Activated CD8-positive, alpha-beta T cell treated with anti-CD3 and anti-CD28 coated beads for 36 hours (primary cell): ENCODE measurements at regions not wholly inside any gene's neighbourhood (a gene's known extent, or its start where the extent isn't known, plus 50 kb on each side); places are given as distances from the start of the nearest gene placed in this dataset.

Source experiments
- ATAC-seq: fragments of 200-7000 bp; cut with Tn5 transposase; one replicate; pipeline ENCODE4 v1.10.0; 2021; ENCODE audit warnings: mild to moderate bottlenecking, moderate library complexity
- CTCF ChIA-PET: fragments of 350-600 bp; sonication (Branson Sonifier 250); formaldehyde crosslinking; loops from one replicate; lab custom pipeline; 2021; ENCODE audit warnings: antibody characterized with exemption; lab: Charles Lee
- POLR2A ChIA-PET: fragments of 350-600 bp; sonication (Branson Sonifier 250); formaldehyde crosslinking; loops from one replicate; lab custom pipeline; 2021; ENCODE audit warnings: antibody characterized with exemption; lab: Charles Lee
- DNase-seq: peaks from one replicate; pipeline ENCODE4 v3.0.0-alpha.2; 2020
- H3K27ac Mint-ChIP-seq: one replicate; pipeline ENCODE4 v1.8.0; 2021; ENCODE audit warnings: mild to moderate bottlenecking, mixed read lengths
- H3K27me3 Mint-ChIP-seq: one replicate; pipeline ENCODE4 v1.8.0; 2021; ENCODE audit warnings: mixed read lengths
- H3K36me3 Mint-ChIP-seq: one replicate; pipeline ENCODE4 v1.8.0; 2021; ENCODE audit warnings: low read depth, mixed read lengths
- H3K4me1 Mint-ChIP-seq: one replicate; pipeline ENCODE4 v1.8.0; 2021; ENCODE audit warnings: low read depth, mixed read lengths
- H3K4me3 Mint-ChIP-seq: one replicate; pipeline ENCODE4 v1.8.0; 2021; ENCODE audit warnings: mild to moderate bottlenecking, moderate library complexity, mixed read lengths
- H3K9me3 Mint-ChIP-seq: one replicate; pipeline ENCODE4 v1.8.0; 2021; ENCODE audit warnings: mixed read lengths
- intact Hi-C: fragments of 100-400 bp; cut with micrococcal nuclease; formaldehyde crosslinking; loops from one replicate; pipeline ENCODE4 v1.10.0; 2022
- TF ChIP-seq, protein P1 (sequence below): fragments of 200-600 bp; IDR thresholded peaks from one replicate; pipeline ENCODE4 v1.8.0; 2022; ENCODE audit warnings: antibody characterized with exemption, mild to moderate bottlenecking

DNA sequence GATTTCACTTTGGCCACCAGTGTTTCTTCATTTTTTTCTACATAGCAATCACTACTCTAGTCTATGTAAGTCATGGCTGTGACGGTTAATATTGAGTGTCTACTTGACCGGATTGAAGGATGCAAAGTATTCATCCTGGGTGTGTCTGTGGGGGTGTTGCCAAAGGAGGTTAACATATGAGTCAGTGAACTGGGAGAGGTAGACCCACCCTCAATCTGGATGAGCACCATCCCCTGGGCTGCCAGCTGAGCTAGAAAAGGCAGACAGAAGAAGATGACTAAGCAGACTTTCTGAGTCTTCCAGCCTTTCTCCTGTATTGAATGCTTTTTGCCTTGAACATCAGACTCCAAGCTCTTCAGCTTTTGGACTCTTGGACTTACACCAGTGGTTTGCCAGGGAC is 265.0 kb upstream of the SLC8A1 start:
- no peak for DNase-seq
- Mint-ChIP-seq H3K27ac (no peak overlapping the region), H3K36me3 (no peaks in the 10 kb centered on the region), H3K4me1 (no peaks in the 10 kb centered on the region), H3K27me3 (no peaks in the 10 kb centered on the region), H3K9me3 (no peaks in the 10 kb centered on the region), H3K4me3 (no peak overlapping the region)
- CTCF ChIA-PET = no interaction called here
- POLR2A ChIA-PET = no interaction called here
- intact Hi-C loops = no loop called here
- ATAC-seq = no peak
- TF ChIP-seq, protein P1, sequence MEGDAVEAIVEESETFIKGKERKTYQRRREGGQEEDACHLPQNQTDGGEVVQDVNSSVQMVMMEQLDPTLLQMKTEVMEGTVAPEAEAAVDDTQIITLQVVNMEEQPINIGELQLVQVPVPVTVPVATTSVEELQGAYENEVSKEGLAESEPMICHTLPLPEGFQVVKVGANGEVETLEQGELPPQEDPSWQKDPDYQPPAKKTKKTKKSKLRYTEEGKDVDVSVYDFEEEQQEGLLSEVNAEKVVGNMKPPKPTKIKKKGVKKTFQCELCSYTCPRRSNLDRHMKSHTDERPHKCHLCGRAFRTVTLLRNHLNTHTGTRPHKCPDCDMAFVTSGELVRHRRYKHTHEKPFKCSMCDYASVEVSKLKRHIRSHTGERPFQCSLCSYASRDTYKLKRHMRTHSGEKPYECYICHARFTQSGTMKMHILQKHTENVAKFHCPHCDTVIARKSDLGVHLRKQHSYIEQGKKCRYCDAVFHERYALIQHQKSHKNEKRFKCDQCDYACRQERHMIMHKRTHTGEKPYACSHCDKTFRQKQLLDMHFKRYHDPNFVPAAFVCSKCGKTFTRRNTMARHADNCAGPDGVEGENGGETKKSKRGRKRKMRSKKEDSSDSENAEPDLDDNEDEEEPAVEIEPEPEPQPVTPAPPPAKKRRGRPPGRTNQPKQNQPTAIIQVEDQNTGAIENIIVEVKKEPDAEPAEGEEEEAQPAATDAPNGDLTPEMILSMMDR = no peak

DNA sequence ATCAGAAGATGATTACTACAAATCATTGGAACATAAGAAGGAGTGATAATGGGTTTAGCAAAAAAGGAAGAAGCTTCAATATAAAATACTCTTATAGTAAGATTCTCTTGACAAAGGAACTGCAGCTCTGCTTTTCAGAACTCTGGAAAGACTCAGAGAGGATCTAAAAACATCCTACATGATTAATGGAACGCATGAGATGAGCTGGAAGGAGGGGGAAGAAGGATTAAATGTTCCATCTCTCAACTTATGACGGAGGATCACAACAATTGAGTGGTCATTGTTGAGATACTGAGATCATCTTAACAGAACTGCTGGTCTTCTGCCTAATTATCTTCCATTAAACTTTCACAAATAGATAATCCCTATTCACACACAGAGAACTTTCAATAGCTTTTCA is 267.5 kb upstream of the SLC8A1 start:
- Mint-ChIP-seq H3K27me3 (no peaks in the 10 kb centered on the region), H3K36me3 (no peaks in the 10 kb centered on the region), H3K4me3 (no peak overlapping the region), H3K4me1 (no peaks in the 10 kb centered on the region), H3K9me3 (no peaks in the 10 kb centered on the region), H3K27ac (no peak overlapping the region)
- intact Hi-C loops = no loop called here
- ChIA-PET POLR2A (no interaction called here), CTCF (no interaction called here)
- DNase-seq (no peak), ATAC-seq (no peak)
- TF ChIP-seq, protein P1 = no peak

DNA sequence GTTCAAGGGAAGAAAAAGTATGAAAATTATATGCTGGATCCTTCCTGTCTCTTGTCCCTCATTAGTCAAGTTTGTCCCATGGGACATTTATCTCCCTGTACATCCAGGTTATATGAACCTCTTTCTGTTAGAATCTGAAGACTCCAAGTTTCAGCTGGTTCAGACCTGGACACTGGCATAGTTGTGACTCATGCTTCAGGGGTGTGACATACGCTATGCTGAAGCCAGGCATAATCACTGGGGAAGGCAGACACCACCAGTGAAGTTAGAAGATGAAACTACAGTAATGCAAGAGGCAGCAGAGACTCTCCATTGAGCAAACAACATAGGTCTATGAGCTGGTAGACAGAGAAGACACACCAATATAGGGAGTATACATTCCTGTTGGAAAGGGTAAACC is 269.7 kb upstream of the SLC8A1 start:
- H3K36me3 Mint-ChIP-seq = no peaks in the 10 kb centered on the region
- TF ChIP-seq, protein P1 = no peak
- no peaks in the 10 kb centered on the region for H3K9me3 Mint-ChIP-seq
- ChIA-PET POLR2A (no interaction called here), CTCF (no interaction called here)
- no peaks in the 10 kb centered on the region for H3K4me1 Mint-ChIP-seq
- no peak overlapping the region for H3K4me3 Mint-ChIP-seq
- intact Hi-C loops = no loop called here
- no peaks in the 10 kb centered on the region for H3K27me3 Mint-ChIP-seq
- H3K27ac Mint-ChIP-seq = no peak overlapping the region
- DNase-seq (no peak), ATAC-seq (no peak)

DNA sequence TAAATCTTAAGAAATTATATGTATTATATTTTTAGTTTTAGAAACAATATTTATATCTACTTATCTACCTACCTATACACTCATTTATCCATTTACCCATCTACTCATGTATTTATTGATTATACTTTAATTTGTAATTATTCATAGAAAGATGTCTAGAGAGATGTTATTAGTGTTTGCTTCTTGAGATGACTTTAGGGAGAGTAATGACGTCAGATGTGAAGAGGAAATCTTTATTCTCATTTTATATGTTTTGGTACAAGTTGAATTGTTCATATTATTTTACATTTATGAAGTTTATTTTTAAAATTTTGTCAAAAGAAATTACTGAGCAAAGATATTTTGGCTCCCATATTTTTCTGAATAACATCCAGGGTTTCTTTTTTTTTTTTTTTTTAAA is 271.3 kb upstream of the SLC8A1 start:
- H3K4me1 Mint-ChIP-seq = no peaks in the 10 kb centered on the region
- TF ChIP-seq, protein P1 = no peak
- CTCF ChIA-PET = no interaction called here
- no peak overlapping the region for H3K4me3 Mint-ChIP-seq
- no peak for ATAC-seq
- DNase-seq = no peak
- peaks cover 2% of the 10 kb centered on the region for H3K9me3 Mint-ChIP-seq
- H3K36me3 Mint-ChIP-seq = no peaks in the 10 kb centered on the region
- POLR2A ChIA-PET = no interaction called here
- intact Hi-C loops = no loop called here
- H3K27ac Mint-ChIP-seq = no peak overlapping the region
- no peaks in the 10 kb centered on the region for H3K27me3 Mint-ChIP-seq

DNA sequence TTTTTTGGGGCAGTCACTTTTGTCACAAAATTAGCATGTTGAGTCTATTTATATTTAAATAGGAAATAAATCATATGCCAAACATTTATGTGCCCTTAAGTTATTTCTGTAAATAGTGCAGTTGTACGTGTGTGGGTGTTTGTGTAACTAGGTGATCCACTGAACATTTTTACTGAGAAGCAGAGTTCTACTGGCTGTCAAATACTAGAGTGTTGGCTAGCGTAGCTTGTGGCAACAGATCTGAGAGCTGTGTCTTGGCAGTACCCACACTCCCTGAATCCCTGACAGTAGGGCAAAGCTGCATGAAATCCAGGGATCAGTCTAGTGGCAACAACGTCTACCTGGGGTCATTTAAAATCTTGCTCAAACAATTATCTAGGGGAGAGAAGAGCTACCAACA is 273.1 kb upstream of the SLC8A1 start:
- Mint-ChIP-seq H3K27me3 (no peaks in the 10 kb centered on the region), H3K4me1 (no peaks in the 10 kb centered on the region), H3K9me3 (peaks cover 2% of the 10 kb centered on the region), H3K4me3 (no peak overlapping the region), H3K36me3 (no peaks in the 10 kb centered on the region), H3K27ac (no peak overlapping the region)
- intact Hi-C loops = no loop called here
- TF ChIP-seq, protein P1 = no peak
- DNase-seq = no peak
- no peak for ATAC-seq
- CTCF ChIA-PET = no interaction called here
- POLR2A ChIA-PET = no interaction called here
